Effector memory CD8-positive, alpha-beta T cell (primary cell): ENCODE measurements at regions not wholly inside any gene's neighbourhood (a gene's known extent, or its start where the extent isn't known, plus 50 kb on each side); places are given as distances from the start of the nearest gene placed in this dataset.

Source experiments
- ATAC-seq: fragments of 150-1000 bp; cut with Tn5 transposase; replicated peaks from 2 replicates; pipeline ENCODE4 v1.10.0; 2021; ENCODE audit warnings: mild to moderate bottlenecking, moderate library complexity
- DNase-seq, 3 experiments: peaks; one replicate each; pipeline ENCODE4 v3.0.0; 2021
- H3K27ac Mint-ChIP-seq, 2 donors: one replicate each; pipeline ENCODE4 v1.8.0; 2022; ENCODE audit warnings: mild to moderate bottlenecking in 2 of 2, mixed read lengths in 2 of 2, moderate library complexity in 2 of 2
- H3K27me3 Mint-ChIP-seq, 2 donors: one replicate each; pipeline ENCODE4 v1.8.0; 2022; ENCODE audit warnings: mixed read lengths in 2 of 2
- H3K36me3 Mint-ChIP-seq: one replicate; pipeline ENCODE4 v1.8.0; 2022; ENCODE audit warnings: mild to moderate bottlenecking, moderate library complexity, mixed read lengths; ENCODE audit not compliant: insufficient read depth
- H3K4me1 Mint-ChIP-seq, 2 donors: one replicate each; pipeline ENCODE4 v1.8.0; 2022; ENCODE audit warnings: low read depth in 2 of 2, mixed read lengths in 2 of 2
- H3K4me3 Mint-ChIP-seq, 2 donors: one replicate each; pipeline ENCODE4 v1.8.0; 2022; ENCODE audit warnings: mild to moderate bottlenecking in 2 of 2, mixed read lengths in 2 of 2, moderate library complexity in 2 of 2
- H3K9me3 Mint-ChIP-seq, 2 donors: one replicate each; pipeline ENCODE4 v1.8.0; 2022; ENCODE audit warnings: mixed read lengths in 2 of 2

DNA sequence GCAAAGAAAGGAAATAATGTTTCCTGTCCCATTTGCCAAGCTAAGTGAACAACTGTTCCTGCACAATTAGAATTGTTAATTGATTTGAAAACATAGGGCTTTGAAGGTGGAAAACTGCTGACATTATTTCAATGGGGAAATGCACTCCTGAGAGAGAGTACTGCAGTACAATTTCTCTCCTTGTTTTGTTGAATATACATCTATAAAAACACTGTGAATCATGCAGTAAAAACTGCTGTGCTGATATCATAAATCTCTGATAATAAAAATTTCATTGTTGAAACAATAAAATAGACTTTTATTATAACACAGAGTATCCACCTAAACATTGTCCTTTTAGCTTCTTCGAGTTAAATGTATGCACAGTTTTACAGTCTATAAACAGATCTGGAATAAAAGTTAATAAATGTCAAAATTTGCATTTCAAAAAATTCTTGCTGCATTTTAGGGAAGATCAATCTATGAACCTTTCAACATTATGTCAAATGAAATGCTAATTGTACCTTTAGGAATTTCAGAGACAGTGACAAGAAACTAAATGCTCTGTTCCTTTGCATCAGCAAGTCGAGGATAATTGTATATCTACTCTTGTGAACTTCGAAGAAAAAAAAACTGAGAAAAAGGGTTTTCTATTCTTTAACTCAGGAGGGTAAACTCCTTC is 328.2 kb upstream of the DACH1 start:
- Mint-ChIP-seq H3K27ac (no peak overlapping the region), H3K4me1 (no peaks in the 10 kb centered on the region), H3K9me3 (peaks cover 0 to 4% of the 10 kb centered on the region in 2 donors), H3K36me3 (no peaks in the 10 kb centered on the region), H3K27me3 (no peaks in the 10 kb centered on the region), H3K4me3 (no peak overlapping the region)
- DNase-seq (no peak), ATAC-seq (no peak)

DNA sequence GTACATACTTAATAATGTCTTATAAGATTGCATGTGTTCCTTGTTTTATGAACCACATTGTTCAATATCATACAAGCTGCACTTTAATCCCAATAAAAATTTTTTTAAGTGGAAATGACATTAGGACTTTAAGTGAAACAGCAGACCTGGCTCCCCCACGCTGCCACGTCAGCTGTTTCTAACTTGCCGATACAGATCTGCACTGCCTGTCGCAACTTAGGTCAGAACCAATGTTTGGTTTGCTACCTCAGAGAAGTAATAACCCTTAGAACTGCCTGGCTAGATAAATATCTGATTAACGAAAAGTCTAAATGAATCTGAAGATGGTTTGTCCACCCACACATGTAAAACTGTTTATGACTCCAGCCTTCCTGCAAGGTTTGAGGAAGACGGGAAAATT is 327.5 kb upstream of the DACH1 start:
- no peaks in the 10 kb centered on the region for H3K27me3 Mint-ChIP-seq
- H3K36me3 Mint-ChIP-seq = no peaks in the 10 kb centered on the region
- DNase-seq (no peak), ATAC-seq (no peak)
- H3K9me3 Mint-ChIP-seq = peaks cover 0 to 4% of the 10 kb centered on the region in 2 donors
- H3K27ac Mint-ChIP-seq = no peak overlapping the region
- no peak overlapping the region for H3K4me3 Mint-ChIP-seq
- H3K4me1 Mint-ChIP-seq = no peaks in the 10 kb centered on the region

DNA sequence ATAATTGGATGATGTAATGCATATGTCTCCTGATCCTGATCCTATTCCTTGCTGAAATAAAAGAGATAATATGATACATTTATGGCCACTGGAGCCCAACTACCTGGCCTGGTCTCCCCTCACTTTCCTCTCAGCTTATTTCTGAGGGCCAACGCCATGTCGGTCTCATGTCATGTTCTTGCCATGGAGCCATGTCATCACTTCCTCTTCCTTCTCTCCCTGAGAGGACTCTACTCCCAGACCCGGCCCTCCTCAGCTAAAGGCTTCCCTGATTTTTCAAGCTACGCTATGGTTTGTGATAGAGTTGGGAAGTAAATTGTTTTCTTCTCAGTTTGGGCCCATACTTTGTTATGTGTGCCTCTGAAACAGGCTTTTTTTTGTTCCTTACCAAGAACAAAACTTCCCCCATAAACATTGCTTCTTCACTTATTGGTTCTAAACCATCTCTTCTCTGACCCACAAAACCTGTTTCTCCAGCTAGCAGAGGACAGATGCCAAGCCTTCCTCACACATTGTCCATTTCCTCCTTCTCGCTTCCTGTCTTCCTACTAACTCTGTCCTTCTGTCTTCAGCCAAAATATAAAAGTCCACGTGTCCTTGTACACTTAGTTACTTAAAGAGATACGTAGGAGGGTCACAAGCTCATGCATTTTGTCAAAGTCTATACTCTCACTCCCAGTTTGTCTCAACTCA is 319.9 kb upstream of the DACH1 start:
- H3K27me3 Mint-ChIP-seq = no peaks in the 10 kb centered on the region
- no peaks in the 10 kb centered on the region for H3K36me3 Mint-ChIP-seq
- peaks cover 13 to 14% of the 10 kb centered on the region in 2 donors for H3K9me3 Mint-ChIP-seq
- H3K27ac Mint-ChIP-seq = no peak overlapping the region
- no peak overlapping the region for H3K4me3 Mint-ChIP-seq
- ATAC-seq (no peak), DNase-seq (no peak)
- H3K4me1 Mint-ChIP-seq = no peaks in the 10 kb centered on the region

DNA sequence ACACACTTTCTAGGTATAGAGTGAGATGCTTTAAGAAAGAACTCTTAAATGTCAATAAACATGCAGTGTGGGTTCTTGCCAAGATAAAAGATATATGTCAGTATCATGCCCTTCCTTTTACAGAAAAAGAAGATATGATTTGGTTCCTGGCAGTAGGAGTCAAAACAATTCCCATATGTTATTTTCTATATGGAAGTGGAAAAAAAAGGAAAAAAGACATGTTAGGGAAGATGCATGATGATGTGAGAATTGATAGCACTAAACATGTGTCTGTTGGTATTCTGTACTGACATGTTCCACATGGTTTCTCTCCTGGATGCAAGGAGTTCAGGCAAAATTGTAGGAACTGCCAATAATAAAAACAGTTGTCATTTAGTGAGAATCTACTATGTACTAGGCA is 318.8 kb upstream of the DACH1 start:
- H3K4me1 Mint-ChIP-seq = no peaks in the 10 kb centered on the region
- no peak overlapping the region for H3K4me3 Mint-ChIP-seq
- ATAC-seq = no peak
- no peaks in the 10 kb centered on the region for H3K36me3 Mint-ChIP-seq
- no peak for DNase-seq
- H3K27ac Mint-ChIP-seq = no peak overlapping the region
- H3K9me3 Mint-ChIP-seq = peaks cover 13 to 14% of the 10 kb centered on the region in 2 donors
- H3K27me3 Mint-ChIP-seq = no peaks in the 10 kb centered on the region

DNA sequence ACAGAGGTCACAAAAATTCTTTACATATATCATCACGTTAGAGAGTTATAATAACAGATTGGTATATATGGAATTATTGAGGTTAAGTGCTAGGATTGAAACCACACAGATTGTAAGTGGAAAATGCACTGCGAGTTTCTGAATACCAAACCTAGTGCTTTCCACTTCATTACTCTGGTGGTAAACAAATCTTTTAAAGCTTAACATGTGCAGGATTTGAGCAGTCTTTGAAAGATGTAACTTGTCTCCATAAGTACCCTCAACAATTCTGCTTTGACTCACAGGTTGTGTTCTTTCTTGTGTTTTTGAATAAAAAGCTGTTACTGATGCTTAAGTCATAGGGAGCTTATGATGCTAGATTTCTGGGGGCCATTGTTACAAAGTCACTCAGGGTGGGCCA is 314.7 kb upstream of the DACH1 start:
- ATAC-seq (no peak), DNase-seq (no peak)
- no peaks in the 10 kb centered on the region for H3K27me3 Mint-ChIP-seq
- H3K27ac Mint-ChIP-seq = no peak overlapping the region
- no peaks in the 10 kb centered on the region for H3K4me1 Mint-ChIP-seq
- H3K36me3 Mint-ChIP-seq = no peaks in the 10 kb centered on the region
- peaks cover 6 to 13% of the 10 kb centered on the region in 2 donors for H3K9me3 Mint-ChIP-seq
- H3K4me3 Mint-ChIP-seq = no peak overlapping the region

DNA sequence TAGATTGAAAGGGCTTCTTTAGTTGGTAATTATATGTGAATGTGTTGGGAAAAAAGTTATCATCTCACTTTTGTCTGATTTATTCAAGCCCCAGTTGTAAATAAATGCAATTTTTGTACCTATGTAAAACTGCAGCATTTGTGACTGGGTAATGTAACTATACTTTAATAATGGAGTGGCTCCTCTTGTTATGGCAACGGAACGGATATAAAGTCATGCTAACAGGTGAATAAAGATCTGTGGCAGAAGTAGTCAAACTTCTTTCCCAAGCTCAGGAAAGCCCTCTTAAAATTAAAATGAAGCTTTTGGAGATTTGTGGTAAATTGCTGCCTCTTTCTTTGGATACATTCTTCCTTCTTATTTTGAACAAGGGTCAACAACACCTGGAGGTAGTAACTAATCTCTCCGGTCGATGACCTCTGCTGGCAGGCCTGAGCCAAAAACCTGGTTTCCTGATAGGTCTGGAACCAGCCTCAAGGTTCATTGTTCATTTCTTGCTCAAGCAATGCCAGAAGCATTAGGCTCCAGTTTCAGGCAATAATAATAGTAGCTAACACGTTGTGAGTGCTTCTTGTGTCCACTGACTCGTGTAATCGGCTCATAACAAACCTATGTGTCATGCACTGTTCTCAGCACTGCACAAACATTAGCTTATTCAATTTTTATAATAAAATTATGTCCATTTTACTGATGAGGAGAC is 313.4 kb upstream of the DACH1 start:
- no peak for ATAC-seq

DNA sequence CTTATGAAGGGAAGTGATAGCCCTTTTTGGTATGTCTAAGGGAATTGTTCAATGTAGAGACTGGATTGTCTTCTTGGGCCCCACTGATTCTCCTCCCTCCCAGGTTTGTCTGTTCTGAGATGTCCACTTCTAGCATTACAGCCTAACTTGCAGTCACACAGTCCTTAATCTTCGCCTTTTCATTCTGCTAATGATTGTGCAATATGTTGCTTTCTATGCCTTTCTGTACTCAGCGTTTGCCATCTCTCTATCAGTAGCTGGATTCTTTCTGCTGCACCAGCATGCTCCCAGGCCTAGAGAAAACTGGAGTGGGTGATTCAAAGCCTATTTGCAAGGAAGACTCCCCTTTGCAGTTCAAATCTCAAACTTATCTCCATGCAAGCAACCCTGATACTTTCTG is 307.5 kb upstream of the DACH1 start:
- Mint-ChIP-seq H3K9me3 (peaks cover 0 to 5% of the 10 kb centered on the region in 2 donors), H3K4me1 (no peaks in the 10 kb centered on the region), H3K36me3 (no peaks in the 10 kb centered on the region), H3K27me3 (no peaks in the 10 kb centered on the region), H3K27ac (no peak overlapping the region), H3K4me3 (no peak overlapping the region)
- ATAC-seq = no peak
- DNase-seq = no peak

More for the DNA sequence above, 313.4 kb upstream of the DACH1 start:
- Mint-ChIP-seq H3K4me1 (no peaks in the 10 kb centered on the region), H3K9me3 (peaks cover 5 to 13% of the 10 kb centered on the region in 2 donors), H3K36me3 (no peaks in the 10 kb centered on the region), H3K4me3 (no peak overlapping the region), H3K27me3 (no peaks in the 10 kb centered on the region), H3K27ac (no peak overlapping the region)
- no peak for DNase-seq

DNA sequence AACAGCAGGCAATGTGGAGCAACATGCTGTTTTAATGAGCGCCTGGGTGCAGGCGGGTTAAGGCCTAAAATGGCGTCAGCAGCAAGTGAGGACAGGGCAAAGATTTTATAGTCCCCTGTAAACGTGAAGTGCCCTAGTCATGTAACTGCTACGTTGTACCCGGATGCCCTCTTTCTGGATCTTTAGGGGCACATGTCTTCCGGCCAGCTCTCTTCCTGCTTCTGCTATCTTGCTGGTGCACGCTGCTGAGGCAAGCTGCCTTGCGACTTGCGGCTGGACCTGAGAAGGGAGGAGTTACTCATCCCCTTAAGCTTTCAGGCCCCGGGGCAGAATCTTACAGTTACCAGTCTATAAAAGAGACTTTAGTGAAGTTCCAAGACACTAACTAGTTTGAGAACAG is 303.6 kb upstream of the DACH1 start:
- Mint-ChIP-seq H3K36me3 (no peaks in the 10 kb centered on the region), H3K27ac (no peak overlapping the region), H3K27me3 (no peaks in the 10 kb centered on the region), H3K4me3 (no peak overlapping the region), H3K4me1 (no peaks in the 10 kb centered on the region), H3K9me3 (peaks cover 2 to 8% of the 10 kb centered on the region in 2 donors)
- ATAC-seq = no peak
- DNase-seq = no peak

DNA sequence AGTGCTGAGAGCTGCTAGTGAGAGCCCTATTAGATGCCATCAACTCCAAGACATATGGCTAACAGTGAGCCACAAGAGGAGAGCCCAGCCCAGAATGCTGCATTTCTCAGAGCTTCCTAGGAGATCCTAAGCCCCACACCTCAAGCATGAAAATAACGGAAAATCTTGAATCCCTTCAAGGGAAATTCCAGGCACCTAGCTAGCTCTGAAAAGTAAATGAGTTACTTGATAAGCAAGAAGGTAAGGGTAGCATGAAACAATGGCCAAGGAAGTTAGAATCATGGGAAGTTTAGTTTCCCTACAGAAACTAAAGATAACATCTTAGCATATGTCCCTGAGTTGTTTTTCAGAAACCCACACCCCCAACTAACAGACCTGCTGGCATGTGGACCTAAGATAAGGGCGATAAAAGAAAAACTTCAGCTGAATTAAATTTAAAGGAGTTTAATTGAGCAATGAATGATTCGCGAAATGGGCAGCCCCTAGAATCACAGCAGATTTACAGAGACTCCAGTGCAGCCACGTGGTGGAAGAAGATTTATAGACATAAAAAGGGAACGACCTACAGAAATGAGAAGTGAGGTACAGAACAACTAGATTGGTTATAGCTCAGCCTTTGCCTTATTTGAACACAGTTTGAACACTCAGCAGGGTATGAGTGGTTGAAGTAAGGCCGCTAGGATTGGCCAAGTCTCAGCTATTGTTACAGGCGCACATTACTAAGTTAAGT is 301.3 kb upstream of the DACH1 start:
- H3K9me3 Mint-ChIP-seq = peaks cover 2 to 8% of the 10 kb centered on the region in 2 donors
- no peak for DNase-seq
- no peaks in the 10 kb centered on the region for H3K27me3 Mint-ChIP-seq
- H3K27ac Mint-ChIP-seq = no peak overlapping the region
- H3K4me1 Mint-ChIP-seq = no peaks in the 10 kb centered on the region
- no peaks in the 10 kb centered on the region for H3K36me3 Mint-ChIP-seq
- no peak overlapping the region for H3K4me3 Mint-ChIP-seq
- no peak for ATAC-seq

DNA sequence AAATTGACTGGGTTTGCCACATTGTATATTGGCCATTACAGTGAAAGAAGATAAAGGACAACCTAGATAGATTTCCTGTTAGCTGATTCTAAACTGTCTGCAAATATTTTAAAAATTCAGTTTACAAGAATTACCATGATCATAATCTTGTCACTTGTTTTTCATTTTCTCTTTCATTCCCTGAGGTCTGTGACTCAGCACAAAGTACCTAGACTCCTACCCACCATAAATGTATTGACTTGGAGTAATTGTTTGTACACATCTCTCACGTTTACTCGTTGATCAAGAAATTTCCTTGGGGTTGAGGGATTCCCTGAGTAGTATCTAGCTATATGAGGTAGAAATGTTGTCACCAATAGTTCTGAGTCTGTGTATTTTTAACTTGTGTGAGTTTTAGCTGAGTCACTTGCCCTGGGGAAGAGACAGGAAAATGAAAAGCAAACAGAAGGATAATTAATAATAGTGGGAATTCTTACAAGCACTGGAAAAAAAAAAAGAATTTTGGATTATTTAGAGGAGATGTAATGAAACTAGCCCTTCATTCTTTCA is 299.2 kb upstream of the DACH1 start:
- ATAC-seq = no peak
- no peaks in the 10 kb centered on the region for H3K4me1 Mint-ChIP-seq
- H3K9me3 Mint-ChIP-seq = peaks cover 2 to 8% of the 10 kb centered on the region in 2 donors
- H3K27me3 Mint-ChIP-seq = no peaks in the 10 kb centered on the region
- no peak overlapping the region for H3K4me3 Mint-ChIP-seq
- H3K36me3 Mint-ChIP-seq = no peaks in the 10 kb centered on the region
- DNase-seq = no peak
- H3K27ac Mint-ChIP-seq = no peak overlapping the region

DNA sequence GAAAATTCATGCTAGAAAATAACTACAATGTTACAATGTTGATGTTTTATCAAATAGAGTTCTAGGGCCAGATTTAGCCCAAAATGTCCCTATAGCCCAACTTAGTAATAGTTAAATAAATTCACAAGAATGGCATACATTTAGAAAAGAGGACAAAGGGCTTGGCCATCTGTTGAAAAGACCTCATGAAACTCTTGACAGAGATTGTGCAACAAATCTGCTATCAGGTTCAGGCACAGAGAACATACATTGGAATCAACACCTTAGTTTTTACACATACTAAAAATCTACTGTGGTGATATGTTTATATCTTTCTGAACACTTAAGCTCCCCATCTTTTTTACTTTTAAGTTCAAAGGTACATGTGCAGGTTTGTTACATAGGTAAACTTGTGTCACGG is 298.3 kb upstream of the DACH1 start:
- Mint-ChIP-seq H3K27me3 (no peaks in the 10 kb centered on the region), H3K4me1 (no peaks in the 10 kb centered on the region), H3K4me3 (no peak overlapping the region), H3K27ac (no peak overlapping the region), H3K36me3 (no peaks in the 10 kb centered on the region), H3K9me3 (peaks cover 2 to 8% of the 10 kb centered on the region in 2 donors)
- no peak for DNase-seq
- ATAC-seq = no peak

DNA sequence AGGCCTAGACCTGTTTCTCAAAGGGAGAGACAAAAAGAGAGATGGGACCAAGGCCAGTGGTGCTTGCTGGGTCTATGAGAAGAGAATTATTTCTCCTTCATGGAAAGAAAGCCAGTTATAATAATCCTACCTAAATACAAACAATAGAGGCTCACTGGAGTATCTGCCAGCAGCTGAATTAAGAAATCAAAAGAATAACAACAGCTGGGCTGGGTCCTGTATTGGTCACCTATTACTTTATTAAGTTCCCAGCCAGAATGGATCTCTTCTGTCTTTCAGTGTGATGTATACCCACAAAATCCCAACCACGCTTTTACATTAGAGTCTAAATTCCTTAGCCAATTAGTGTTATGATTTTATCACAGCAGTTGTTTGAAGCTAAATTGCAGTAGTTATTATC is 297.8 kb upstream of the DACH1 start:
- no peaks in the 10 kb centered on the region for H3K27me3 Mint-ChIP-seq

DNA sequence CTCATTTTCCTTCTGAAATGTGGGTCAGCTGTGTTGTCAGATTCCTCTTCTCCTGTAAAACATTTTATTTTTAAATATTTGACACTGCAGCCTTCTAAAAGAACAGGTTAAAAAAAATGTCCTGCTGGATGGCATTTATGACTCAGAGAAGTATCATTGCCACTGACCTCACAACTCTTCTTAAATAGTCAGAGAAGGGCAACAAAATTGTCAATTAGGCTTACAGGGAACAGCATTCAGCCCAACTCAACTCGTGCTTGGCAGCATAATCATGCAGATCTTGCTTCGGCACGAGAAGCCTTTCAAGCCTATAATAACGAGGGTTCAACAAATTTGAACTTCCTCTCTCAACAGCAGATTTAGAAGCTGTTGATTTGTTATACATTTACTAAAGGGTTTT is 296.7 kb upstream of the DACH1 start:
- no peaks in the 10 kb centered on the region for H3K4me1 Mint-ChIP-seq
- peaks cover 0 to 8% of the 10 kb centered on the region in 2 donors for H3K9me3 Mint-ChIP-seq
- no peak overlapping the region for H3K4me3 Mint-ChIP-seq
- H3K36me3 Mint-ChIP-seq = no peaks in the 10 kb centered on the region
- H3K27ac Mint-ChIP-seq = no peak overlapping the region
- ATAC-seq (no peak), DNase-seq (no peak)
- H3K27me3 Mint-ChIP-seq = no peaks in the 10 kb centered on the region

More for the DNA sequence above, 297.8 kb upstream of the DACH1 start:
- Mint-ChIP-seq H3K4me3 (no peak overlapping the region), H3K36me3 (no peaks in the 10 kb centered on the region), H3K27ac (no peak overlapping the region), H3K9me3 (peaks cover 2 to 8% of the 10 kb centered on the region in 2 donors), H3K4me1 (no peaks in the 10 kb centered on the region)
- DNase-seq (no peak), ATAC-seq (no peak)
